HepG2 (cell line): ENCODE measurements at regions not wholly inside any gene's neighbourhood (a gene's known extent, or its start where the extent isn't known, plus 50 kb on each side); places are given as distances from the start of the nearest gene placed in this dataset.

ENCODE experiments used
- AGO2 ChIP-seq: fragments of 200-400 bp; formaldehyde crosslinking; optimal IDR thresholded peaks from 2 replicates; pipeline ENCODE3; 2017; ENCODE audit warnings: mild to moderate bottlenecking, low read depth, low read length, moderate library complexity
- AHR ChIP-seq: IDR thresholded peaks from 2 replicates; pipeline ENCODE4 v1.6.1; 2018; ENCODE audit warnings: missing genetic modification reagents, missing compliant biosample characterization
- HDAC2 ChIP-seq: sonication (generic); formaldehyde crosslinking; IDR thresholded peaks from 2 replicates; pipeline ENCODE4 v1.4.0; 2020; ENCODE audit warnings: missing genetic modification reagents
- MED1 ChIP-seq: sonication (generic); formaldehyde crosslinking; IDR thresholded peaks from 2 replicates; pipeline ENCODE4 v1.4.0; 2020; ENCODE audit warnings: missing genetic modification reagents
- MXD1 ChIP-seq: sonication (generic); formaldehyde crosslinking; IDR thresholded peaks from 2 replicates; pipeline ENCODE4 v1.4.0; 2020; ENCODE audit warnings: mild to moderate bottlenecking, missing genetic modification reagents
- NFRKB ChIP-seq: fragments of 450-650 bp; IDR thresholded peaks from 2 replicates; pipeline ENCODE4 v1.6.1; 2017
- PHF8 ChIP-seq: sonication (generic); formaldehyde crosslinking; IDR thresholded peaks from 2 replicates; pipeline ENCODE4 v1.5.0; 2020; ENCODE audit warnings: missing genetic modification reagents
- SOX6 ChIP-seq, 2 experiments: fragments of 450-650 bp in 1 of 2; sonication (generic) in 1 of 2; formaldehyde crosslinking in 1 of 2; IDR thresholded peaks; 2 replicates each; pipeline versions ENCODE4 v1.4.0 to v1.6.1; 2017 to 2020; ENCODE audit warnings: antibody characterized with exemption in 1 of 2, mild to moderate bottlenecking in 1 of 2, missing genetic modification reagents in 1 of 2
- TEAD3 ChIP-seq: optimal IDR thresholded peaks from 2 replicates; pipeline ENCODE3; 2016; ENCODE audit warnings: borderline replicate concordance
- TGIF2 ChIP-seq: IDR thresholded peaks from 2 replicates; pipeline ENCODE4 v1.6.1; 2016; ENCODE audit warnings: control low read depth, missing compliant biosample characterization
- YEATS2 ChIP-seq: sonication (generic); formaldehyde crosslinking; IDR thresholded peaks from 2 replicates; pipeline ENCODE4 v1.4.0; 2020; ENCODE audit warnings: missing genetic modification reagents, borderline replicate concordance
- ZNF205 ChIP-seq: IDR thresholded peaks from 2 replicates; pipeline ENCODE4 v1.6.1; 2018; ENCODE audit warnings: missing biosample characterization, missing genetic modification reagents
- ZNF362 ChIP-seq: sonication (generic); formaldehyde crosslinking; IDR thresholded peaks from 2 replicates; pipeline ENCODE4 v1.4.0; 2020; ENCODE audit warnings: missing genetic modification reagents, mild to moderate bottlenecking, borderline replicate concordance
- ZNF891 ChIP-seq: sonication (generic); formaldehyde crosslinking; IDR thresholded peaks from 2 replicates; pipeline ENCODE4 v1.5.0; 2020; ENCODE audit warnings: mild to moderate bottlenecking, missing genetic modification reagents
- TF ChIP-seq, protein P1 (sequence below): sonication (generic); formaldehyde crosslinking; IDR thresholded peaks from 2 replicates; pipeline ENCODE4 v1.4.0; 2020; ENCODE audit warnings: mild to moderate bottlenecking, missing genetic modification reagents, borderline replicate concordance
- TF ChIP-seq, protein P2 (sequence below): sonication (generic); formaldehyde crosslinking; IDR thresholded peaks from 2 replicates; pipeline ENCODE4 v1.4.0; 2020; ENCODE audit warnings: missing genetic modification reagents, mild to moderate bottlenecking, borderline replicate concordance

GRCh38 chr17:72465191-72466024, 344.6 kb downstream of the SOX9 start (continued):
- TF ChIP-seq HDAC2 (CRISPR knock-in tag) (peak; percentile 65), NFRKB (no peak), YEATS2 (CRISPR knock-in tag) (no peak), MED1 (peak; percentile 74), MXD1 (no peak), TEAD3 (CRISPR knock-in tag) (peak; percentile 87), SOX6 (IDR thresholded peaks at IDR 0.05) (no peak), SOX6 (CRISPR knock-in tag; IDR thresholded peaks at IDR 0.05) (peak; percentile 58), ZNF891 (CRISPR knock-in tag) (peak; percentile 57; the same call in 1 of the 2 replicates), AGO2 (peak; percentile 8), PHF8 (CRISPR knock-in tag) (peak; percentile 15; the same call in 1 of the 2 replicates), TGIF2 (CRISPR knock-in tag) (peak; percentile 11; the same call in 1 of the 2 replicates), ZNF205 (CRISPR knock-in tag) (peak; percentile 50; the same call in 1 of the 2 replicates), ZNF362 (CRISPR knock-in tag) (no peak), AHR (CRISPR knock-in tag) (0 out of 2 replicates have a peak, but pooled peaks have one; percentile 42)
- TF ChIP-seq, protein P1, sequence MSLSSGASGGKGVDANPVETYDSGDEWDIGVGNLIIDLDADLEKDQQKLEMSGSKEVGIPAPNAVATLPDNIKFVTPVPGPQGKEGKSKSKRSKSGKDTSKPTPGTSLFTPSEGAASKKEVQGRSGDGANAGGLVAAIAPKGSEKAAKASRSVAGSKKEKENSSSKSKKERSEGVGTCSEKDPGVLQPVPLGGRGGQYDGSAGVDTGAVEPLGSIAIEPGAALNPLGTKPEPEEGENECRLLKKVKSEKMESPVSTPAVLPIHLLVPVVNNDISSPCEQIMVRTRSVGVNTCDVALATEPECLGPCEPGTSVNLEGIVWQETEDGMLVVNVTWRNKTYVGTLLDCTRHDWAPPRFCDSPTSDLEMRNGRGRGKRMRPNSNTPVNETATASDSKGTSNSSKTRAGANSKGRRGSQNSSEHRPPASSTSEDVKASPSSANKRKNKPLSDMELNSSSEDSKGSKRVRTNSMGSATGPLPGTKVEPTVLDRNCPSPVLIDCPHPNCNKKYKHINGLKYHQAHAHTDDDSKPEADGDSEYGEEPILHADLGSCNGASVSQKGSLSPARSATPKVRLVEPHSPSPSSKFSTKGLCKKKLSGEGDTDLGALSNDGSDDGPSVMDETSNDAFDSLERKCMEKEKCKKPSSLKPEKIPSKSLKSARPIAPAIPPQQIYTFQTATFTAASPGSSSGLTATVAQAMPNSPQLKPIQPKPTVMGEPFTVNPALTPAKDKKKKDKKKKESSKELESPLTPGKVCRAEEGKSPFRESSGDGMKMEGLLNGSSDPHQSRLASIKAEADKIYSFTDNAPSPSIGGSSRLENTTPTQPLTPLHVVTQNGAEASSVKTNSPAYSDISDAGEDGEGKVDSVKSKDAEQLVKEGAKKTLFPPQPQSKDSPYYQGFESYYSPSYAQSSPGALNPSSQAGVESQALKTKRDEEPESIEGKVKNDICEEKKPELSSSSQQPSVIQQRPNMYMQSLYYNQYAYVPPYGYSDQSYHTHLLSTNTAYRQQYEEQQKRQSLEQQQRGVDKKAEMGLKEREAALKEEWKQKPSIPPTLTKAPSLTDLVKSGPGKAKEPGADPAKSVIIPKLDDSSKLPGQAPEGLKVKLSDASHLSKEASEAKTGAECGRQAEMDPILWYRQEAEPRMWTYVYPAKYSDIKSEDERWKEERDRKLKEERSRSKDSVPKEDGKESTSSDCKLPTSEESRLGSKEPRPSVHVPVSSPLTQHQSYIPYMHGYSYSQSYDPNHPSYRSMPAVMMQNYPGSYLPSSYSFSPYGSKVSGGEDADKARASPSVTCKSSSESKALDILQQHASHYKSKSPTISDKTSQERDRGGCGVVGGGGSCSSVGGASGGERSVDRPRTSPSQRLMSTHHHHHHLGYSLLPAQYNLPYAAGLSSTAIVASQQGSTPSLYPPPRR (CRISPR knock-in tag): peak; percentile 79; the same call in 1 of the 2 replicates
- TF ChIP-seq, protein P2, sequence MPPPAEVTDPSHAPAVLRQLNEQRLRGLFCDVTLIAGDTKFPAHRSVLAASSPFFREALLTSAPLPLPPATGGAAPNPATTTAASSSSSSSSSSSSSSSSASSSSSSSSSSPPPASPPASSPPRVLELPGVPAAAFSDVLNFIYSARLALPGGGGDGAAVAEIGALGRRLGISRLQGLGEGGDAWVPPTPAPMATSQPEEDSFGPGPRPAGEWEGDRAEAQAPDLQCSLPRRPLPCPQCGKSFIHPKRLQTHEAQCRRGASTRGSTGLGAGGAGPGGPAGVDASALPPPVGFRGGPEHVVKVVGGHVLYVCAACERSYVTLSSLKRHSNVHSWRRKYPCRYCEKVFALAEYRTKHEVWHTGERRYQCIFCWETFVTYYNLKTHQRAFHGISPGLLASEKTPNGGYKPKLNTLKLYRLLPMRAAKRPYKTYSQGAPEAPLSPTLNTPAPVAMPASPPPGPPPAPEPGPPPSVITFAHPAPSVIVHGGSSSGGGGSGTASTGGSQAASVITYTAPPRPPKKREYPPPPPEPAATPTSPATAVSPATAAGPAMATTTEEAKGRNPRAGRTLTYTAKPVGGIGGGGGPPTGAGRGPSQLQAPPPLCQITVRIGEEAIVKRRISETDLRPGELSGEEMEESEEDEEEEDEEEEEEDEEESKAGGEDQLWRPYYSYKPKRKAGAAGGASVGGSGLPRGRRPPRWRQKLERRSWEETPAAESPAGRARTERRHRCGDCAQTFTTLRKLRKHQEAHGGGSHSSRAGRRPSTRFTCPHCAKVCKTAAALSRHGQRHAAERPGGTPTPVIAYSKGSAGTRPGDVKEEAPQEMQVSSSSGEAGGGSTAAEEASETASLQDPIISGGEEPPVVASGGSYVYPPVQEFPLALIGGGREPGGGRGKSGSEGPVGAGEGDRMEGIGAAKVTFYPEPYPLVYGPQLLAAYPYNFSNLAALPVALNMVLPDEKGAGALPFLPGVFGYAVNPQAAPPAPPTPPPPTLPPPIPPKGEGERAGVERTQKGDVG (CRISPR knock-in tag): peak; percentile 52; the same call in 1 of the 2 replicates
